GM19240 (cell line): ENCODE measurements at regions not wholly inside any gene's neighbourhood (a gene's known extent, or its start where the extent isn't known, plus 50 kb on each side); places are given as distances from the start of the nearest gene placed in this dataset.
"Not testable (repeated sequence)": the region's sequence is repeated elsewhere in the genome, so short reads cannot be mapped to it uniquely, and the experiment has no call there.

ENCODE experiments used
- DNase-seq: peaks from one replicate; pipeline ENCODE4 v3.0.0; 2011; ENCODE audit warnings: low spot score; ENCODE audit not compliant: insufficient read length

GRCh38 chr2:193114827-193115226 lies 920.1 kb upstream of the TMEFF2 start:
- DNase-seq = no peak

GRCh38 chr2:193112986-193113385 lies 918.3 kb upstream of the TMEFF2 start:
- no peak for DNase-seq

- DNase-seq = no peak
These were observed 908.3 kb upstream of the TMEFF2 start for GRCh38 chr2:193103064-193103463.

GRCh38 chr2:193101591-193101990 lies 906.9 kb upstream of the TMEFF2 start:
- no peak for DNase-seq

- no peak for DNase-seq
These were observed 893.3 kb upstream of the TMEFF2 start for GRCh38 chr2:193088026-193088425.

- DNase-seq = no peak
These were observed 882.3 kb upstream of the TMEFF2 start for GRCh38 chr2:193076995-193077394.

- DNase-seq = no peak
These were observed 880.2 kb upstream of the TMEFF2 start for GRCh38 chr2:193074933-193075332.

- DNase-seq = no peak
These were observed 877.9 kb upstream of the TMEFF2 start for GRCh38 chr2:193072647-193073046.

GRCh38 chr2:193025556-193025955 lies 830.8 kb upstream of the TMEFF2 start:
- not testable (repeated sequence) for DNase-seq

GRCh38 chr2:193024791-193025190 lies 830.1 kb upstream of the TMEFF2 start:
- DNase-seq = no peak

- no peak for DNase-seq
These were observed 817.1 kb upstream of the TMEFF2 start for GRCh38 chr2:193011870-193012269.

GRCh38 chr2:192993059-192993458 lies 798.3 kb upstream of the TMEFF2 start:
- no peak for DNase-seq

GRCh38 chr2:192983173-192983572 lies 788.4 kb upstream of the TMEFF2 start:
- no peak for DNase-seq

GRCh38 chr2:192978395-192978794 lies 783.7 kb upstream of the TMEFF2 start:
- DNase-seq = no peak

- no peak for DNase-seq
These were observed 777.2 kb upstream of the TMEFF2 start for GRCh38 chr2:192971981-192972380.

GRCh38 chr2:192969055-192969454 lies 774.3 kb upstream of the TMEFF2 start:
- DNase-seq = no peak

GRCh38 chr2:192960945-192961344 lies 766.2 kb upstream of the TMEFF2 start:
- DNase-seq = no peak

- DNase-seq = not testable (repeated sequence)
These were observed 763.9 kb upstream of the TMEFF2 start for GRCh38 chr2:192958615-192959014.

GRCh38 chr2:192957425-192957824 lies 762.7 kb upstream of the TMEFF2 start:
- DNase-seq = no peak

- DNase-seq = no peak
These were observed 758.4 kb upstream of the TMEFF2 start for GRCh38 chr2:192953116-192953515.

GRCh38 chr2:192952245-192952644 lies 757.5 kb upstream of the TMEFF2 start:
- no peak for DNase-seq

GRCh38 chr2:192948316-192948715 lies 753.6 kb upstream of the TMEFF2 start:
- no peak for DNase-seq

- no peak for DNase-seq
These were observed 752.6 kb upstream of the TMEFF2 start for GRCh38 chr2:192947352-192947751.

- DNase-seq = no peak
These were observed 746.0 kb upstream of the TMEFF2 start for GRCh38 chr2:192940767-192941166.
